ENCODE measurements at regions not wholly inside any gene's neighbourhood (a gene's known extent, or its start where the extent isn't known, plus 50 kb on each side); places are given as distances from the start of the nearest gene placed in this dataset.

DNA sequence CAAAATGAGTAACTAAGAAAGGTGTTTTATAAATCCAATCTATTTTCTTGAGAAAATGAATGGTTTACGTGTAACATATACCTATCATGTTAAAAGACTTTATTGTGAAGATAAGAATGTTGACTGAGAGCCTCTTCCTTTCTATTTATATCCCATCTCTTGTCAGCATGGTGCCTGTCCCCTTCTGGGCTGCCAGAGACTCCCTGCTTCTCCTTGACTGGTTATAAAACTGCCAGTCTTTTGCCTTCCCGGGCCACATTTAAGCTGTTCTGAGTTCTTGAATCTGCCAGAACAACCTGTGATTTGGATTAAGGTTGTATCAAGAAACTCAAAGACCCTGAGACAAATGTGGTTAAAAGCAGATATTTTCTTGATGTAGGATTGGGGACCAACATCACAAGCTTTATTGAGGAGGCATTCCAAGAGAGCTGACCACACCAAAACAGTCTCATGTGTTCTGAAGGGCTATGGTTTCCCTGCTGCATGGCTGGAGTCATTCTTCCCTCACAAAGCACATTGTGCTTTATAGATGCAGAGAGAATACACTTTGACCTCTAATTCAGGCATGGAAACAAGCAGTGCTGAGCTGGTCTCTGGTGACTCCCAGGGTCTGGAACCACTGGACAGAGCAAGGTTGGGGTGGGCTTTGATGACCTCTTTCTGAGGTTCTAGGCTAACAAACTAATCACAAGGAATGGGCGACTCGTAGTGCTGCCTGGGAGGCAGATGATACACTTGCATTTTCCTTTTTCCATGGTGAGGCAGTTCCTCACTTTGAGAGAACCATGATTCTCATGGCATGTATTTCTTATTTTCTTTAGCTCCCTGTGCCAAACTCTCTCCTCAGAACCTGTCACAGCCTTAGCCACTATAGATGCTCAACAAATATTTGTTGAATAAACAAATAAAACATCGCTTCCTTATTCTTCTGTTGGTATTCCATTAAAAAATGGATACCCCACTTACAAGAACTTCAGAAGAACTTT is 205.0 kb upstream of the PREP start:
- TF ChIP-seq, protein P1, sequence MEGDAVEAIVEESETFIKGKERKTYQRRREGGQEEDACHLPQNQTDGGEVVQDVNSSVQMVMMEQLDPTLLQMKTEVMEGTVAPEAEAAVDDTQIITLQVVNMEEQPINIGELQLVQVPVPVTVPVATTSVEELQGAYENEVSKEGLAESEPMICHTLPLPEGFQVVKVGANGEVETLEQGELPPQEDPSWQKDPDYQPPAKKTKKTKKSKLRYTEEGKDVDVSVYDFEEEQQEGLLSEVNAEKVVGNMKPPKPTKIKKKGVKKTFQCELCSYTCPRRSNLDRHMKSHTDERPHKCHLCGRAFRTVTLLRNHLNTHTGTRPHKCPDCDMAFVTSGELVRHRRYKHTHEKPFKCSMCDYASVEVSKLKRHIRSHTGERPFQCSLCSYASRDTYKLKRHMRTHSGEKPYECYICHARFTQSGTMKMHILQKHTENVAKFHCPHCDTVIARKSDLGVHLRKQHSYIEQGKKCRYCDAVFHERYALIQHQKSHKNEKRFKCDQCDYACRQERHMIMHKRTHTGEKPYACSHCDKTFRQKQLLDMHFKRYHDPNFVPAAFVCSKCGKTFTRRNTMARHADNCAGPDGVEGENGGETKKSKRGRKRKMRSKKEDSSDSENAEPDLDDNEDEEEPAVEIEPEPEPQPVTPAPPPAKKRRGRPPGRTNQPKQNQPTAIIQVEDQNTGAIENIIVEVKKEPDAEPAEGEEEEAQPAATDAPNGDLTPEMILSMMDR (IDR thresholded peaks at IDR 0.05): no peak
- TF ChIP-seq EZH2 (IDR thresholded peaks at IDR 0.05; ENCODE audit: borderline replicate concordance, insufficient read depth, low read depth, low read length, poor library complexity, severe bottlenecking): no peak
